H1 (cell line): ENCODE measurements at regions not wholly inside any gene's neighbourhood (a gene's known extent, or its start where the extent isn't known, plus 50 kb on each side); places are given as distances from the start of the nearest gene placed in this dataset.

ENCODE experiments used
- CHD2 ChIP-seq: IDR thresholded peaks from 2 replicates; pipeline ENCODE4 v1.6.1; 2012; ENCODE audit warnings: low read length, improper control_type of control experiment
- CTCF ChIP-seq, 3 experiments: IDR thresholded peaks; 1 replicate in 2 of 3; 2 replicates in 1 of 3; pipeline versions ENCODE4 v1.5.1 to v1.6.1; 2011; ENCODE audit warnings: low read length in 3 of 3, mild to moderate bottlenecking in 3 of 3, inconsistent platforms in 2 of 3, low read depth in 1 of 3, moderate library complexity in 1 of 3; ENCODE audit not compliant: insufficient read depth in 1 of 3; ENCODE audit errors: control extremely low read depth in 1 of 3
- EZH2 ChIP-seq: fragments of 200-600 bp; sonication (generic); IDR thresholded peaks from 2 replicates; pipeline ENCODE4 v1.7.1; 2012; ENCODE audit warnings: low read depth, mild to moderate bottlenecking, moderate library complexity, low read length, inconsistent platforms; ENCODE audit not compliant: severe bottlenecking
- POLR2AphosphoS5 ChIP-seq: IDR thresholded peaks from 2 replicates; pipeline ENCODE4 v1.6.1; 2011; ENCODE audit warnings: low read depth, low read length
- RFX5 ChIP-seq: IDR thresholded peaks from 2 replicates; pipeline ENCODE4 v1.6.1; 2011; ENCODE audit warnings: low read depth, low read length, improper control_type of control experiment, borderline replicate concordance

- TF ChIP-seq POLR2AphosphoS5 (no peak), CHD2 (no peak), CTCF (IDR thresholded peaks at IDR 0.05; ENCODE audit: control extremely low read depth in 1 of 3, insufficient read depth in 1 of 3, low read depth in 1 of 3, low read length in 3 of 3) (no peak), EZH2 (no peak), RFX5 (no peak)
These were observed 265.5 kb downstream of the NR2F2 start for GRCh38 chr15:96595951-96596350.
